Endodermal cell (in vitro differentiated cells): ENCODE measurements at regions not wholly inside any gene's neighbourhood (a gene's known extent, or its start where the extent isn't known, plus 50 kb on each side); places are given as distances from the start of the nearest gene placed in this dataset.

ENCODE experiments used
- DNase-seq: peaks from one replicate; pipeline ENCODE4 v3.0.0-alpha.2; 2017
- H3K27ac ChIP-seq: 2 replicates; pipeline ENCODE4 v1.5.1; 2013; ENCODE audit warnings: mild to moderate bottlenecking, low read depth, low read length, moderate library complexity
- H3K27me3 ChIP-seq: 2 replicates; pipeline ENCODE4 v1.6.1; 2013; ENCODE audit warnings: mild to moderate bottlenecking, low read length, moderate library complexity; ENCODE audit not compliant: insufficient read depth, control insufficient read depth, poor library complexity, severe bottlenecking
- H3K36me3 ChIP-seq: 2 replicates; pipeline ENCODE4 v1.7.0; 2013; ENCODE audit warnings: mild to moderate bottlenecking, low read length, moderate library complexity; ENCODE audit not compliant: control insufficient read depth, insufficient read depth
- H3K4me1 ChIP-seq: one replicate; pipeline ENCODE4 v1.7.0; 2013; ENCODE audit warnings: low read length; ENCODE audit not compliant: control insufficient read depth, insufficient read depth
- H3K4me3 ChIP-seq: 2 replicates; pipeline ENCODE4 v1.5.1; 2013; ENCODE audit warnings: mild to moderate bottlenecking, low read length, moderate library complexity
- H3K9ac ChIP-seq: 2 replicates; pipeline ENCODE4 v1.6.1; 2013; ENCODE audit warnings: mild to moderate bottlenecking, low read length, moderate library complexity; ENCODE audit not compliant: poor library complexity, severe bottlenecking; ENCODE audit errors: extremely low read depth
- H3K9me3 ChIP-seq: 2 replicates; pipeline ENCODE4 v1.6.1; 2013; ENCODE audit warnings: mild to moderate bottlenecking, low read length, moderate library complexity; ENCODE audit not compliant: control insufficient read depth
- H3K27ac Mint-ChIP-seq: 2 replicates; pipeline ENCODE4 v1.8.0; 2020; ENCODE audit warnings: mixed read lengths
- H3K27me3 Mint-ChIP-seq: 2 replicates; pipeline ENCODE4 v1.8.0; 2021; ENCODE audit warnings: mild to moderate bottlenecking, mixed read lengths; ENCODE audit not compliant: insufficient read depth
- H3K36me3 Mint-ChIP-seq: 2 replicates; pipeline ENCODE4 v1.8.0; 2020; ENCODE audit warnings: low read depth, mixed read lengths
- H3K4me1 Mint-ChIP-seq: 2 replicates; pipeline ENCODE4 v1.8.0; 2020; ENCODE audit warnings: mixed read lengths
- H3K4me3 Mint-ChIP-seq: 2 replicates; pipeline ENCODE4 v1.8.0; 2020; ENCODE audit warnings: mild to moderate bottlenecking, moderate library complexity, mixed read lengths
- H3K9me3 Mint-ChIP-seq: 2 replicates; pipeline ENCODE4 v1.8.0; 2020; ENCODE audit warnings: mild to moderate bottlenecking, mixed read lengths
- WGBS, 2 experiments: methylation state at CpG; one replicate each; pipeline versions ENCODE4 v1.1.5 to v1.1.7; 2013; ENCODE audit warnings: missing lambda C conversion rate in 2 of 2, mixed read lengths in 1 of 2; ENCODE audit not compliant: insufficient coverage in 1 of 2, insufficient read length in 1 of 2; 5-methylcytosine and 5-hydroxymethylcytosine counted together
- TF ChIP-seq, protein P1 (sequence below): fragments of 200-600 bp; sonication (generic); conservative IDR thresholded peaks from 2 replicates; pipeline ENCODE4 v1.5.0; 2021; ENCODE audit warnings: antibody characterized with exemption, mild to moderate bottlenecking

- H3K27ac ChIP-seq, result no peak overlapping the region
- WGBS, 2 experiments, result 90 to 100% methylated on average over 1 of the region's 1 CpG
- no peak overlapping the region for H3K27ac Mint-ChIP-seq
- H3K27me3 ChIP-seq, result no peaks in the 10 kb centered on the region
- H3K9me3 ChIP-seq, result no peaks in the 10 kb centered on the region
- H3K27me3 Mint-ChIP-seq, result peaks cover 1% of the 10 kb centered on the region
- no peaks in the 10 kb centered on the region for H3K9me3 Mint-ChIP-seq
- no peak overlapping the region for H3K4me3 ChIP-seq
- no peak for DNase-seq
- H3K4me3 Mint-ChIP-seq, result no peak overlapping the region
- no peaks in the 10 kb centered on the region for H3K4me1 ChIP-seq
- H3K36me3 ChIP-seq, result no peaks in the 10 kb centered on the region
- H3K4me1 Mint-ChIP-seq, result peaks cover 8% of the 10 kb centered on the region
- TF ChIP-seq, protein P1, sequence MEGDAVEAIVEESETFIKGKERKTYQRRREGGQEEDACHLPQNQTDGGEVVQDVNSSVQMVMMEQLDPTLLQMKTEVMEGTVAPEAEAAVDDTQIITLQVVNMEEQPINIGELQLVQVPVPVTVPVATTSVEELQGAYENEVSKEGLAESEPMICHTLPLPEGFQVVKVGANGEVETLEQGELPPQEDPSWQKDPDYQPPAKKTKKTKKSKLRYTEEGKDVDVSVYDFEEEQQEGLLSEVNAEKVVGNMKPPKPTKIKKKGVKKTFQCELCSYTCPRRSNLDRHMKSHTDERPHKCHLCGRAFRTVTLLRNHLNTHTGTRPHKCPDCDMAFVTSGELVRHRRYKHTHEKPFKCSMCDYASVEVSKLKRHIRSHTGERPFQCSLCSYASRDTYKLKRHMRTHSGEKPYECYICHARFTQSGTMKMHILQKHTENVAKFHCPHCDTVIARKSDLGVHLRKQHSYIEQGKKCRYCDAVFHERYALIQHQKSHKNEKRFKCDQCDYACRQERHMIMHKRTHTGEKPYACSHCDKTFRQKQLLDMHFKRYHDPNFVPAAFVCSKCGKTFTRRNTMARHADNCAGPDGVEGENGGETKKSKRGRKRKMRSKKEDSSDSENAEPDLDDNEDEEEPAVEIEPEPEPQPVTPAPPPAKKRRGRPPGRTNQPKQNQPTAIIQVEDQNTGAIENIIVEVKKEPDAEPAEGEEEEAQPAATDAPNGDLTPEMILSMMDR, result no peak
- H3K9ac ChIP-seq, result no peak overlapping the region
- no peaks in the 10 kb centered on the region for H3K36me3 Mint-ChIP-seq
Measured at GRCh38 chr1:229220163-229220846, 50.6 kb upstream of the RAB4A start.

DNA sequence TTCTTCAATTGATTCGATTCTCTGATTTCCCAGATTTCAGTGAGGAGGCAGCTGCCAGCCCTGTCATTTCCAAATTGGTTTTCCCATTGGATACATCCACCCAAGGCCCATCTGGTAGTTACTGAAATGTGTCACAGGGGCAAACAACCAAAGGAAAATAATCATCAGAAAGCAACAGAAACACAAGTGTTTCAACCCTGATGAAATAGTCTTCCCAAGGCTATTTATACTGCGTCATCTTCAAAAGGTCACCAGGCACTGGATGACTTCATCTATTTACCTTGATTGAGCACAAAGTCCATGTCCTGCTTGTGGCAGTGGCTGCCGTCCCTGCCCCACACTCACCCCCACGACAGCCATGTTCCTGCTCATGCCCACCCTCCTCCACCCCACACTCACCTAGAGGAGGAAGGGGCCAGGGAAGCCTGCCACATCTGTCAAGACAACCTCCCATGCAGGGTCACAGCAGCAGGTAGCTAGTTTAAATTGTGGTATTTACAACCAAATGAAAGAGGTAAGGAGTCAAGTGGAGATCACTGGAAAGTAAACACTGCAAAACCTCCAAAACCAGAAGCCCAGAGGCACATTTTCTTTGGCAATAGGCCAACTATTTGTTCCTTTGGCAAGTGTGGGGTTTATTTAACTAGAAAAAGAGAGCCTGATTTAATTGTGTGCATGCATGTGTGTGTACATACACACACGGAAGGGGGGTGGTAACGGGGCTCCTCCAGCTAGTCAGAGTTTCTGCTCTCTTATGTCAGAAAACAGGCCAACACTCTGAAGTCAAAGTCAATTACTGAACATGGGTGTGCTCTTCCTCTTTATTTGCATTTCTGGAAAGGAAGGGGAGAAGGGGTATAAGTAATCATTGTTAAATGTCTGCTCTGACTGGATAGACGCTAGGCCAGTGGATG is 49.5 kb upstream of the RAB4A start:
- Histone ChIP-seq H3K9ac (no peak overlapping the region), H3K4me1 (no peaks in the 10 kb centered on the region), H3K4me3 (no peak overlapping the region), H3K36me3 (no peaks in the 10 kb centered on the region), H3K27ac (no peak overlapping the region), H3K9me3 (no peaks in the 10 kb centered on the region), H3K27me3 (no peaks in the 10 kb centered on the region)
- 88 to 96% methylated on average over 4 to 7 of the region's 7 CpGs for WGBS, 2 experiments
- Mint-ChIP-seq H3K4me1 (peaks cover 8% of the 10 kb centered on the region), H3K27ac (no peak overlapping the region), H3K36me3 (no peaks in the 10 kb centered on the region), H3K9me3 (no peaks in the 10 kb centered on the region), H3K27me3 (peaks cover 2% of the 10 kb centered on the region), H3K4me3 (no peak overlapping the region)
- DNase-seq, result no peak
- TF ChIP-seq, protein P1, result no peak
